BLaER1 (cell line): ENCODE measurements at regions not wholly inside any gene's neighbourhood (a gene's known extent, or its start where the extent isn't known, plus 50 kb on each side); places are given as distances from the start of the nearest gene placed in this dataset.
"Not testable (repeated sequence)": the region's sequence is repeated elsewhere in the genome, so short reads cannot be mapped to it uniquely, and the experiment has no call there.

Experiments
- H3K27ac ChIP-seq: shearing (Covaris generic); formaldehyde crosslinking; 2 replicates; pipeline ENCODE4 v1.8.1; 2022
- H3K27me3 ChIP-seq: shearing (Covaris generic); formaldehyde crosslinking; 2 replicates; pipeline ENCODE4 v1.8.1; 2022
- H3K36me3 ChIP-seq: shearing (Covaris generic); formaldehyde crosslinking; 2 replicates; pipeline ENCODE4 v1.8.1; 2022
- H3K4me1 ChIP-seq: shearing (Covaris generic); formaldehyde crosslinking; 2 replicates; pipeline ENCODE4 v1.8.1; 2022
- H3K4me2 ChIP-seq: shearing (Covaris generic); formaldehyde crosslinking; 2 replicates; pipeline ENCODE4 v1.8.1; 2022
- H3K4me3 ChIP-seq: shearing (Covaris generic); formaldehyde crosslinking; 2 replicates; pipeline ENCODE4 v1.8.1; 2022
- H3K9ac ChIP-seq: shearing (Covaris generic); formaldehyde crosslinking; 2 replicates; pipeline ENCODE4 v1.8.1; 2022
- H3K9me3 ChIP-seq: shearing (Covaris generic); formaldehyde crosslinking; 2 replicates; pipeline ENCODE4 v1.8.1; 2022
- H4K20me1 ChIP-seq: shearing (Covaris generic); formaldehyde crosslinking; 2 replicates; pipeline ENCODE4 v1.8.1; 2022
- Cebpa-rat ChIP-seq: shearing (Covaris generic); IDR thresholded peaks from 2 replicates; pipeline ENCODE4 v1.8.1; 2022

- Histone ChIP-seq H3K4me1 (no peaks in the 10 kb centered on the region), H3K27ac (no peak overlapping the region), H3K9ac (no peak overlapping the region)
These were observed 60.3 kb upstream of the ZNF81 start for GRCh38 chrX:47776292-47777006.

GRCh38 chrX:47772764-47773163, 63.9 kb upstream of the ZNF81 start:
- no peaks in the 10 kb centered on the region for H3K4me1 ChIP-seq
- H3K36me3 ChIP-seq: no peaks in the 10 kb centered on the region
- H3K4me3 ChIP-seq: no peak overlapping the region
- no peaks in the 10 kb centered on the region for H4K20me1 ChIP-seq
- no peak for TF ChIP-seq Cebpa-rat
- no peak overlapping the region for H3K27ac ChIP-seq
- no peak overlapping the region for H3K4me2 ChIP-seq
- H3K27me3 ChIP-seq: peaks cover 70% of the 10 kb centered on the region
- H3K9me3 ChIP-seq: peaks cover 39% of the 10 kb centered on the region
- H3K9ac ChIP-seq: no peak overlapping the region

More at GRCh38 chrX:47776292-47777006, 60.3 kb upstream of the ZNF81 start:
- no peaks in the 10 kb centered on the region for H4K20me1 ChIP-seq
- H3K9me3 ChIP-seq: peaks cover 23% of the 10 kb centered on the region
- no peak overlapping the region for H3K4me2 ChIP-seq
- H3K36me3 ChIP-seq: no peaks in the 10 kb centered on the region
- TF ChIP-seq Cebpa-rat: no peak
- H3K4me3 ChIP-seq: no peak overlapping the region
- peaks cover 48% of the 10 kb centered on the region for H3K27me3 ChIP-seq

- Histone ChIP-seq H4K20me1 (no peaks in the 10 kb centered on the region), H3K4me1 (no peaks in the 10 kb centered on the region), H3K4me2 (no peak overlapping the region), H3K9ac (no peak overlapping the region), H3K4me3 (no peak overlapping the region), H3K9me3 (peaks cover 26% of the 10 kb centered on the region), H3K27me3 (peaks cover 67% of the 10 kb centered on the region), H3K27ac (no peak overlapping the region), H3K36me3 (no peaks in the 10 kb centered on the region)
- TF ChIP-seq Cebpa-rat: no peak
These were observed 65.2 kb upstream of the ZNF81 start for GRCh38 chrX:47771473-47771872.

- H3K4me2 ChIP-seq, H3K27ac ChIP-seq, H3K4me3 ChIP-seq, H3K4me1 ChIP-seq, H4K20me1 ChIP-seq, H3K9ac ChIP-seq, H3K9me3 ChIP-seq, H3K36me3 ChIP-seq: not testable (repeated sequence)
- H3K27me3 ChIP-seq: peaks cover 32% of the 10 kb centered on the region
These were observed 73.9 kb upstream of the ZNF81 start for GRCh38 chrX:47762826-47763225.

GRCh38 chrX:47752685-47753084, 84.0 kb upstream of the ZNF81 start:
- no peaks in the 10 kb centered on the region for H3K36me3 ChIP-seq
- H3K9me3 ChIP-seq: no peaks in the 10 kb centered on the region
- no peak overlapping the region for H3K9ac ChIP-seq
- H4K20me1 ChIP-seq: no peaks in the 10 kb centered on the region; the same call in 1 of the 2 replicates
- no peak overlapping the region for H3K27ac ChIP-seq
- peaks cover 16% of the 10 kb centered on the region for H3K4me1 ChIP-seq
- H3K4me2 ChIP-seq: no peak overlapping the region
- no peak for TF ChIP-seq Cebpa-rat
- H3K27me3 ChIP-seq: peaks cover 93% of the 10 kb centered on the region
- H3K4me3 ChIP-seq: no peak overlapping the region

- Histone ChIP-seq H3K4me3 (no peak overlapping the region), H3K4me2 (no peak overlapping the region), H3K27me3 (peaks cover 98% of the 10 kb centered on the region), H3K36me3 (no peaks in the 10 kb centered on the region), H3K9me3 (no peaks in the 10 kb centered on the region), H3K9ac (no peak overlapping the region), H3K4me1 (peaks cover 16% of the 10 kb centered on the region), H4K20me1 (no peaks in the 10 kb centered on the region; the same call in 1 of the 2 replicates), H3K27ac (no peak overlapping the region)
- TF ChIP-seq Cebpa-rat: no peak
These were observed 85.0 kb upstream of the ZNF81 start for GRCh38 chrX:47751670-47752069.

GRCh38 chrX:47749185-47749967, 87.3 kb upstream of the ZNF81 start:
- H4K20me1 ChIP-seq: no peaks in the 10 kb centered on the region; the same call in 1 of the 2 replicates
- no peak overlapping the region for H3K9ac ChIP-seq
- no peak for TF ChIP-seq Cebpa-rat
- no peaks in the 10 kb centered on the region for H3K9me3 ChIP-seq
- H3K27me3 ChIP-seq: peaks cover 92% of the 10 kb centered on the region
- no peaks in the 10 kb centered on the region for H3K36me3 ChIP-seq
- no peak overlapping the region for H3K27ac ChIP-seq
- H3K4me3 ChIP-seq: no peak overlapping the region
- peak overlapping the region; percentile 34 for H3K4me2 ChIP-seq
- H3K4me1 ChIP-seq: peaks cover 25% of the 10 kb centered on the region

GRCh38 chrX:47748576-47748975, 88.1 kb upstream of the ZNF81 start:
- Histone ChIP-seq H3K27ac (no peak overlapping the region), H3K27me3 (peaks cover 92% of the 10 kb centered on the region), H3K4me2 (peak overlapping the region; percentile 34), H3K4me1 (peaks cover 25% of the 10 kb centered on the region), H3K9me3 (no peaks in the 10 kb centered on the region), H4K20me1 (no peaks in the 10 kb centered on the region; the same call in 1 of the 2 replicates), H3K36me3 (no peaks in the 10 kb centered on the region), H3K9ac (no peak overlapping the region), H3K4me3 (no peak overlapping the region)
- no peak for TF ChIP-seq Cebpa-rat

- no peak overlapping the region for H3K27ac ChIP-seq
- H3K9ac ChIP-seq: no peak overlapping the region
- H3K27me3 ChIP-seq: peaks cover 80% of the 10 kb centered on the region
- H3K36me3 ChIP-seq: no peaks in the 10 kb centered on the region
- no peaks in the 10 kb centered on the region; the same call in 1 of the 2 replicates for H4K20me1 ChIP-seq
- H3K4me2 ChIP-seq: no peak overlapping the region
- no peaks in the 10 kb centered on the region for H3K9me3 ChIP-seq
- no peak overlapping the region for H3K4me3 ChIP-seq
- no peak for TF ChIP-seq Cebpa-rat
- H3K4me1 ChIP-seq: peaks cover 25% of the 10 kb centered on the region
These were observed 87.5 kb upstream of the UXT start for GRCh38 chrX:47746446-47746845.

GRCh38 chrX:47745416-47745815, 86.4 kb upstream of the UXT start:
- Histone ChIP-seq H3K4me3 (no peak overlapping the region), H3K4me2 (no peak overlapping the region), H3K27me3 (peaks cover 69% of the 10 kb centered on the region), H3K9me3 (no peaks in the 10 kb centered on the region; the same call in 1 of the 2 replicates), H4K20me1 (no peaks in the 10 kb centered on the region; the same call in 1 of the 2 replicates), H3K27ac (no peak overlapping the region), H3K36me3 (no peaks in the 10 kb centered on the region), H3K9ac (no peak overlapping the region), H3K4me1 (peaks cover 25% of the 10 kb centered on the region)
- TF ChIP-seq Cebpa-rat: no peak
